Loucy (cell line): ENCODE measurements at regions not wholly inside any gene's neighbourhood (a gene's known extent, or its start where the extent isn't known, plus 50 kb on each side); places are given as distances from the start of the nearest gene placed in this dataset.

Experiments
- H2AFZ ChIP-seq: fragments of 200-600 bp; sonication (generic); 2 replicates; pipeline ENCODE4 v1.6.0; 2016; ENCODE audit warnings: antibody characterized with exemption, mild to moderate bottlenecking, low read length, moderate library complexity
- H3F3A ChIP-seq: fragments of 200-600 bp; 2 replicates; pipeline ENCODE4 v1.6.0; 2016; ENCODE audit warnings: antibody characterized with exemption, low read depth, mild to moderate bottlenecking
- H3K27me3 ChIP-seq: fragments of 200-600 bp; sonication (generic); 2 replicates; pipeline ENCODE4 v1.6.1; 2014; ENCODE audit warnings: low read length, mild to moderate bottlenecking; ENCODE audit not compliant: insufficient read depth, poor library complexity, severe bottlenecking
- H3K36me3 ChIP-seq: fragments of 200-600 bp; sonication (generic); 2 replicates; pipeline ENCODE4 v1.6.1; 2016; ENCODE audit warnings: low read length; ENCODE audit not compliant: insufficient read depth
- H3K4me1 ChIP-seq: fragments of 200-600 bp; sonication (generic); 2 replicates; pipeline ENCODE4 v1.5.1; 2014; ENCODE audit warnings: low read length, mild to moderate bottlenecking; ENCODE audit not compliant: insufficient read depth, poor library complexity, severe bottlenecking
- H3K4me2 ChIP-seq: fragments of 200-600 bp; sonication (generic); 2 replicates; pipeline ENCODE4 v1.6.0; 2014; ENCODE audit warnings: antibody characterized with exemption, low read length, low read depth, mild to moderate bottlenecking; ENCODE audit not compliant: poor library complexity, severe bottlenecking
- H3K4me3 ChIP-seq: fragments of 200-600 bp; sonication (generic); 2 replicates; pipeline ENCODE4 v1.5.1; 2014; ENCODE audit warnings: low read length, mild to moderate bottlenecking, mixed read lengths; ENCODE audit not compliant: poor library complexity, severe bottlenecking
- H3K79me2 ChIP-seq: fragments of 200-600 bp; sonication (generic); 2 replicates; pipeline ENCODE4 v1.6.1; 2014; ENCODE audit warnings: low read length; ENCODE audit not compliant: insufficient read depth
- H3K9ac ChIP-seq: fragments of 200-600 bp; sonication (generic); 2 replicates; pipeline ENCODE4 v1.6.0; 2014; ENCODE audit warnings: mild to moderate bottlenecking, low read depth, low read length, moderate library complexity; ENCODE audit not compliant: poor library complexity, severe bottlenecking
- H3K9me2 ChIP-seq: fragments of 200-600 bp; sonication (generic); replicated peaks from 2 replicates; pipeline ENCODE4 v1.6.1; 2016; ENCODE audit warnings: low read depth, low read length, mixed read lengths
- H3K9me3 ChIP-seq: fragments of 200-600 bp; sonication (generic); 2 replicates; pipeline ENCODE4 v1.6.1; 2014; ENCODE audit warnings: mild to moderate bottlenecking, antibody characterized with exemption, low read length, low read depth; ENCODE audit not compliant: insufficient read depth
- H4K20me1 ChIP-seq: fragments of 200-600 bp; sonication (generic); 2 replicates; pipeline ENCODE4 v1.6.0; 2014; ENCODE audit warnings: antibody characterized with exemption, low read length, mild to moderate bottlenecking; ENCODE audit not compliant: insufficient read depth, poor library complexity, severe bottlenecking
- CTCF ChIP-seq: fragments of 200-600 bp; sonication (generic); conservative IDR thresholded peaks from 2 replicates; pipeline ENCODE4 v1.5.1; 2014; ENCODE audit warnings: mild to moderate bottlenecking, antibody characterized with exemption, low read length
- EZH2phosphoT487 ChIP-seq: fragments of 200-600 bp; IDR thresholded peaks from 2 replicates; pipeline ENCODE4 v1.6.1; 2018; ENCODE audit warnings: antibody characterized with exemption, mild to moderate bottlenecking, moderate library complexity, borderline replicate concordance

- Histone ChIP-seq H3K4me3 (no peak overlapping the region), H4K20me1 (no peaks in the 10 kb centered on the region), H3K36me3 (no peaks in the 10 kb centered on the region), H3K9me3 (no peaks in the 10 kb centered on the region), H3K27me3 (no peaks in the 10 kb centered on the region), H3K79me2 (no peaks in the 10 kb centered on the region), H2AFZ (no peak overlapping the region), H3K4me1 (no peaks in the 10 kb centered on the region), H3K4me2 (no peak overlapping the region), H3F3A (no peaks in the 10 kb centered on the region), H3K9ac (no peak overlapping the region), H3K9me2 (no peaks in the 10 kb centered on the region)
- TF ChIP-seq CTCF (peak; percentile 55), EZH2phosphoT487 (no peak)
These were observed 51.7 kb upstream of the CHRDL1 start for GRCh38 chrX:110847334-110847733.

- no peaks in the 10 kb centered on the region for H3F3A ChIP-seq
- TF ChIP-seq CTCF (no peak), EZH2phosphoT487 (no peak)
- H3K36me3 ChIP-seq = no peaks in the 10 kb centered on the region
- no peaks in the 10 kb centered on the region for H4K20me1 ChIP-seq
- H2AFZ ChIP-seq = no peak overlapping the region
- H3K4me2 ChIP-seq = no peak overlapping the region
- H3K9ac ChIP-seq = no peak overlapping the region
- no peaks in the 10 kb centered on the region for H3K27me3 ChIP-seq
- H3K4me3 ChIP-seq = no peak overlapping the region
- no peaks in the 10 kb centered on the region for H3K4me1 ChIP-seq
- no peaks in the 10 kb centered on the region for H3K9me2 ChIP-seq
- no peaks in the 10 kb centered on the region for H3K9me3 ChIP-seq
- H3K79me2 ChIP-seq = no peaks in the 10 kb centered on the region
These were observed 50.5 kb upstream of the CHRDL1 start for GRCh38 chrX:110846071-110846470.
